ENCODE measurements at regions not wholly inside any gene's neighbourhood (a gene's known extent, or its start where the extent isn't known, plus 50 kb on each side); places are given as distances from the start of the nearest gene placed in this dataset.

- DNase-seq (ENCODE audit: insufficient read length, low spot score) (no peak), FAIRE-seq (no peak)
- TF ChIP-seq CTCF (IDR thresholded peaks at IDR 0.05; ENCODE audit: insufficient read depth, missing control alignments): peak; percentile 78
These were observed 213.1 kb downstream of the INSC start for GRCh38 chr11:15327786-15328231.

DNA sequence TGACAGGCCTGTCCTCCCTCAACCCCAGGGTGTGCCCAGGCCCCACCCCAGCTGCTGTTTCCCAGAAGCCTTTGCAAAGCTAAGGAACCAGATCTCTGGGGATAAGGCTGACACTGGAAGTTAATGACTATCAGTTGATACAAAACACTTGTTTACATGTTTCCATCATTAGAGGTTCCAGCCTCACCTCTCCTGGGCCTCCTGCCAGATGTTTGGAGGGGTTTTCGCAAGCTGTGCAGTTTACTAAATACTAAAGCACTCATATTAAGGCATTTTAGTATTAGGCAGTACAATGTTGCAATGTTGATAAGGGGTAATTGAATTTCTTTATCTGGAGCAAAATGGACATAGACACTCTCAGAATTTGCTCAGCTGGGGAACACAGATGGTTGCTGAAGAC lies 218.7 kb downstream of the INSC start:
- no peak for TF ChIP-seq CTCF (IDR thresholded peaks at IDR 0.05; ENCODE audit: insufficient read depth, missing control alignments)
- no peak for FAIRE-seq
- no peak for DNase-seq (ENCODE audit: insufficient read length, low spot score)

GRCh38 chr11:15334766-15335165 lies 220.0 kb downstream of the INSC start:
- no peak for TF ChIP-seq CTCF (IDR thresholded peaks at IDR 0.05; ENCODE audit: insufficient read depth, missing control alignments)
- FAIRE-seq (no peak), DNase-seq (ENCODE audit: insufficient read length, low spot score) (no peak)

DNA sequence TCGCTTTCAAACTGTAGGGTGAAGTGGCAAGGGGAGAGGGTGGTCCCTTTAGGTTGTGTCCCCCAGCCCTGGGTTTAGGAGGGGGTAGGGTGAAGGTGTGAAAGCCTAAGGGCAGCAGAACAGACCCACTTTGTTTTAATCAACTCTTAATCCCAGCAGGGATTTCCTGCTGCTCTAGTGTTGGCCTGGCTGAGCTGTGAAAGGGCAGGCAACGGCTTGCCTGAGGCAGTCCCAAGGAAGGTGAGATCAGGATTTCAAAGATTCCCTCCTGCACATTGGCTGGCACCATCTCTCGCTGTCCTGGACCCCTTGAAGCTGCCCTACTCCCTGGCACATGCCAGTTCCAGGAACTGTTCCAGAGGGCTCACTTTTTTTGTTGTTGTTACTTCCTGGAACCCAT lies 221.3 kb downstream of the INSC start:
- FAIRE-seq (no peak), DNase-seq (ENCODE audit: insufficient read length, low spot score) (no peak)
- TF ChIP-seq CTCF (IDR thresholded peaks at IDR 0.05; ENCODE audit: insufficient read depth, missing control alignments): no peak

DNA sequence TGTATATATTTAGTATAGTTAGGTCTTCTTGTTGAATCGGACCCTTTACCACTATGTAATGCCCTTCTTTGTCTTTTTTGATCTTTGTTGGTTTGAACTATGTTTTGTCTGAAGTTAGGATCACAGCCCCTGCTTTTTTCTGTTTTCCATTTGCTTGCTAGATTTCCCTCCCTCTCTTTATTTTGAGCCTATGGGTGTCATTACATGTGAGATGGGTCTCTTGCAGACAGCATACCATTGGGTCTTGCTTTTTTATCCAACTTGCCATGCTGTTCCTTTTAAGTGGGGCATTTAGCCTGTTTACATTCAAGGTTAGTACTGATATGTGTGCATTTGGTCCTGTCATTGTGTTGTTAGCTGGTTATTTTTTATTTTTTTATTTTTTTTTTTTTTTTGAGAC lies 224.6 kb downstream of the INSC start:
- DNase-seq (ENCODE audit: insufficient read length, low spot score): no peak
- no peak for FAIRE-seq
- TF ChIP-seq CTCF (IDR thresholded peaks at IDR 0.05; ENCODE audit: insufficient read depth, missing control alignments): no peak

DNA sequence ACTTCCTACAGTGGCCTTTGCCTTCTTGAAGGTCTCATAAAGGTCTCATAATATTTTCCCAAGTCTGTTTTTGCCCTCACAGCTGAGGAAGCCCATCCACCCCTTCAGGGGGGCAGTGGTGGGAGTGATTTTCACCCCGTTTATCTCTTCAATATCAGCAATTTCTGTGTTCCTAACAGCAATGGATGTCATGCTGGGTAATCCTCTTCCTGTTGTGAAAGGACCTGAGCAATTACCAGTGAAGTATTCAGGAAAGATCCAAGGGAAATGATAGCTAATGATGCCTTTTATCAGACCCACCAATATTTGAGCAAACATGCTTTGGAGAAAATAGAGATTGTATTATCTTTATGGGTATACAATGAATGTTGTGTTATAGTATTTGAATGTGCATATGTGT lies 226.9 kb downstream of the INSC start:
- no peak for TF ChIP-seq CTCF (IDR thresholded peaks at IDR 0.05; ENCODE audit: insufficient read depth, missing control alignments)
- DNase-seq (ENCODE audit: insufficient read length, low spot score): no peak
- FAIRE-seq: no peak

GRCh38 chr11:15342163-15342562 lies 227.4 kb downstream of the INSC start:
- DNase-seq (ENCODE audit: insufficient read length, low spot score) (no peak), FAIRE-seq (no peak)
- no peak for TF ChIP-seq CTCF (IDR thresholded peaks at IDR 0.05; ENCODE audit: insufficient read depth, missing control alignments)
